ENCODE measurements at regions not wholly inside any gene's neighbourhood (a gene's known extent, or its start where the extent isn't known, plus 50 kb on each side); places are given as distances from the start of the nearest gene placed in this dataset.
"Not testable (repeated sequence)": the region's sequence is repeated elsewhere in the genome, so short reads cannot be mapped to it uniquely, and the experiment has no call there.

- TF ChIP-seq CTCF (IDR thresholded peaks at IDR 0.05; ENCODE audit: borderline replicate concordance, control extremely low read depth, extremely low read depth, insufficient read depth, missing control alignments): no peak
- in situ Hi-C loops (cut with MboI; ENCODE audit: low sequenced_read_pairs, unreplicated experiment): no loop called here
- no peak for DNase-seq (ENCODE audit: low spot score)
These were observed 260.9 kb downstream of the DSC3 start for GRCh38 chr18:30781601-30782000.

GRCh38 chr18:30775629-30776028, 266.9 kb downstream of the DSC3 start:
- no peak for TF ChIP-seq CTCF (IDR thresholded peaks at IDR 0.05; ENCODE audit: borderline replicate concordance, control extremely low read depth, extremely low read depth, insufficient read depth, missing control alignments)
- in situ Hi-C loops (cut with MboI; ENCODE audit: low sequenced_read_pairs, unreplicated experiment): no loop called here
- DNase-seq (ENCODE audit: low spot score): no peak

GRCh38 chr18:30772170-30772569, 270.4 kb downstream of the DSC3 start:
- in situ Hi-C loops (cut with MboI; ENCODE audit: low sequenced_read_pairs, unreplicated experiment); DNase-seq (ENCODE audit: low spot score): not testable (repeated sequence)

- no peak for TF ChIP-seq CTCF (IDR thresholded peaks at IDR 0.05; ENCODE audit: borderline replicate concordance, control extremely low read depth, extremely low read depth, insufficient read depth, missing control alignments)
- in situ Hi-C loops (cut with MboI; ENCODE audit: low sequenced_read_pairs, unreplicated experiment): no loop called here
These were observed 276.5 kb downstream of the DSC3 start for GRCh38 chr18:30766053-30766452.

GRCh38 chr18:30765247-30765646, 277.3 kb downstream of the DSC3 start:
- DNase-seq (ENCODE audit: low spot score): no peak
- in situ Hi-C loops (cut with MboI; ENCODE audit: low sequenced_read_pairs, unreplicated experiment): no loop called here
- TF ChIP-seq CTCF (IDR thresholded peaks at IDR 0.05; ENCODE audit: borderline replicate concordance, control extremely low read depth, extremely low read depth, insufficient read depth, missing control alignments): no peak

More at GRCh38 chr18:30766053-30766452, 276.5 kb downstream of the DSC3 start:
- DNase-seq (ENCODE audit: low spot score): no peak

GRCh38 chr18:30763902-30764350, 278.6 kb downstream of the DSC3 start:
- in situ Hi-C loops (cut with MboI; ENCODE audit: low sequenced_read_pairs, unreplicated experiment): no loop called here
- TF ChIP-seq CTCF (IDR thresholded peaks at IDR 0.05; ENCODE audit: borderline replicate concordance, control extremely low read depth, extremely low read depth, insufficient read depth, missing control alignments): no peak
- DNase-seq (ENCODE audit: low spot score): no peak

GRCh38 chr18:30754846-30755245, 287.7 kb downstream of the DSC3 start:
- in situ Hi-C loops (cut with MboI; ENCODE audit: low sequenced_read_pairs, unreplicated experiment): no loop called here
- DNase-seq (ENCODE audit: low spot score): no peak
- TF ChIP-seq CTCF (IDR thresholded peaks at IDR 0.05; ENCODE audit: borderline replicate concordance, control extremely low read depth, extremely low read depth, insufficient read depth, missing control alignments): no peak
